ENCODE measurements at regions not wholly inside any gene's neighbourhood (a gene's known extent, or its start where the extent isn't known, plus 50 kb on each side); places are given as distances from the start of the nearest gene placed in this dataset.

DNA sequence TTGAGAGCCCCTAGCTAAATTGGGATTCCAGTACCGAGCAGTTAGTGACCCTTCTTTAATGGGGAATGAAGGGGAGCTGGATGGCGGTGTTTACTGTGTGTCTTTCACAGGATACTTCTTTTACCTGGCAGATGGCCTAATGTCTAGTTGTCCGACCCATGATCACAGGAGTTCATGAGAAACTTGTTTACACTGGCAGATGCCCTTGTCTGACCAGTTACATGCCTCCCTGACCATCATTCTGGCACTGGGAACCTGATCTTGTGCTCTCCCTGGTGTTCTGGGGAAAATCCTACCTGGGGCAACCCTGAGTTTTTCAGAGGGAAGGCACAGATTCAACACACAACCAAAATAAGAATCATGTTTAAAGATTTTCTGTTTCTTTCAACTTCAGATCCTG lies 120.1 kb upstream of the SLC13A1 start:
- no peak for TF ChIP-seq SREBF2 (IDR thresholded peaks at IDR 0.05)
- TF ChIP-seq, protein P1, sequence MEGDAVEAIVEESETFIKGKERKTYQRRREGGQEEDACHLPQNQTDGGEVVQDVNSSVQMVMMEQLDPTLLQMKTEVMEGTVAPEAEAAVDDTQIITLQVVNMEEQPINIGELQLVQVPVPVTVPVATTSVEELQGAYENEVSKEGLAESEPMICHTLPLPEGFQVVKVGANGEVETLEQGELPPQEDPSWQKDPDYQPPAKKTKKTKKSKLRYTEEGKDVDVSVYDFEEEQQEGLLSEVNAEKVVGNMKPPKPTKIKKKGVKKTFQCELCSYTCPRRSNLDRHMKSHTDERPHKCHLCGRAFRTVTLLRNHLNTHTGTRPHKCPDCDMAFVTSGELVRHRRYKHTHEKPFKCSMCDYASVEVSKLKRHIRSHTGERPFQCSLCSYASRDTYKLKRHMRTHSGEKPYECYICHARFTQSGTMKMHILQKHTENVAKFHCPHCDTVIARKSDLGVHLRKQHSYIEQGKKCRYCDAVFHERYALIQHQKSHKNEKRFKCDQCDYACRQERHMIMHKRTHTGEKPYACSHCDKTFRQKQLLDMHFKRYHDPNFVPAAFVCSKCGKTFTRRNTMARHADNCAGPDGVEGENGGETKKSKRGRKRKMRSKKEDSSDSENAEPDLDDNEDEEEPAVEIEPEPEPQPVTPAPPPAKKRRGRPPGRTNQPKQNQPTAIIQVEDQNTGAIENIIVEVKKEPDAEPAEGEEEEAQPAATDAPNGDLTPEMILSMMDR (IDR thresholded peaks at IDR 0.05): no peak
- TF ChIP-seq CEBPB (IDR thresholded peaks at IDR 0.05): no peak
- TF ChIP-seq EP300 (IDR thresholded peaks at IDR 0.05): no peak

Measured in A549 (cell line).